HG03175 (cell line): ENCODE measurements at regions not wholly inside any gene's neighbourhood (a gene's known extent, or its start where the extent isn't known, plus 50 kb on each side); places are given as distances from the start of the nearest gene placed in this dataset.

Experiments
- ATAC-seq: cut with Tn5 transposase; IDR thresholded peaks from one replicate; pipeline ENCODE4 v1.9.1; 2021; ENCODE audit warnings: mild to moderate bottlenecking, moderate library complexity; ENCODE audit not compliant: unreplicated experiment

GRCh38 chr6:126603410-126603809 lies 263.5 kb downstream of the CENPW start:
- no peak for ATAC-seq

GRCh38 chr6:126605089-126605488 lies 265.2 kb downstream of the CENPW start:
- no peak for ATAC-seq

DNA sequence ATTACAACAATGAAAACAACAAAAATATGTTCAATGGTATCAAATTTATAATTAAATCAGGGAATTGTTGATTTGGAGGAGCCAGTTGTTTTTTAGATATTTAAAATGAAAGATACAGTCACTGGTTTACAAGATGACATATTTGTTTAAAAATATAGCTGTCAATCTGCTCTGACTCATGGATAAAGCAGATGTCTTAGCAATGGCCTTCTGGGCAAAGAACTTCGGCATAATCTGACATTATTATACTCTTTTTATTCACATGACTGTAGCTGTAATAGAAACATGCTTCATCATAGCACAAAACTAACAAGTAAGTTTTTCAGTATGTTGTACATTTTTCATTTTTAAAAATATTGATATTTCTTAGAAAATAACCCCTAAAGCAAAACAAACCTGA lies 267.4 kb downstream of the CENPW start:
- ATAC-seq = no peak

GRCh38 chr6:126608681-126609080 lies 268.8 kb downstream of the CENPW start:
- no peak for ATAC-seq

GRCh38 chr6:126614642-126615504 lies 275.0 kb downstream of the CENPW start:
- ATAC-seq = peak; percentile 50

DNA sequence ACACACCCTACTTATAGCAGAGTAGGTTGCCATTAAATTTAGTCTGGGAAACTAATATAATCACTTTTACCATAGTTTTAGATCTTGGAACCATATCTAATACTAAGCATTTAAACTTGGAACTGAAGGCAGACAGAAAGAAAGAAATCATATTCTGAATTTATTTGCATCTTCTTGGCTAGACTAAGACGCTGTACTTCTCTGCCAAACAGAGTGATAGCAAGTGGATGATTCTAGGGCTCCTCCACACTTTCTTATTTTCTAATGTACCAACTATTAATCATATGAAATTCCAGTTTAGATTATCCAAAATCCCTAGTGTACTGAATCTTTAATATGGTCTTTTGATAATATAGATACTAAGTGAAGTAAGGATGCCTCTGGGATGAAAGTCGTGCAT lies 277.0 kb downstream of the CENPW start:
- no peak for ATAC-seq

DNA sequence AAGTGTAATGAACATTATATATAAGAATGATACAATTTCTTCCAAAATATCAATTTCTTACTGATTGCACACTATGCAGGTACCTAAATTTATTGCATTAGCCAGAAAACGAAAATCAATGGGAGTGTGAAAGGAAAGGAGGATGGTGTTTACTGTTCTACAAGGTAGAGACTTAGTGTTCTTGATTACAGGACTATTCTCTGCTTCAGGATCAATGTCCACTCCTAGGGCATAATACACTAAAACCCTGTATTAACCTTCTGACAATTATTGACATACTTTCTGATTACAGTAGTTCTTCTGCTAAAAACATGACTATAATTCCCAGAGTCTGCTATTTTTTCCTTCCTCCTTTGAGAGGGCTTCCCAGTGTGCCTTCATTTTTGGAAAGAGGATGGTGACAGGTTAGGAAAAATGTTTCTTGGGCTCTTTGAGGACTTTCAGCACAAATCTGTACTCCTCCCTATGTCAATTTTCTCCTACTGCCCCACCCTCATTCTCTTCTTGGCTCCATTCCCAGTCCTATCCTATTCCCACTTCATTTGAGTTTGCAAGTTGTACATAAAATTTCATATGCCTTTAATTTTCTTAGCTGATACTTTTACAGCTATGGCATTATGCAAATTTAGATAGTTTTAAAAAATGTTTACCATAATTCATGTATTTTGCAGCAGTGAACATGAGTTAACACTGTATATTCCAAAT lies 278.9 kb downstream of the CENPW start:
- no peak for ATAC-seq

GRCh38 chr6:126620719-126621118 lies 280.8 kb downstream of the CENPW start:
- no peak for ATAC-seq

DNA sequence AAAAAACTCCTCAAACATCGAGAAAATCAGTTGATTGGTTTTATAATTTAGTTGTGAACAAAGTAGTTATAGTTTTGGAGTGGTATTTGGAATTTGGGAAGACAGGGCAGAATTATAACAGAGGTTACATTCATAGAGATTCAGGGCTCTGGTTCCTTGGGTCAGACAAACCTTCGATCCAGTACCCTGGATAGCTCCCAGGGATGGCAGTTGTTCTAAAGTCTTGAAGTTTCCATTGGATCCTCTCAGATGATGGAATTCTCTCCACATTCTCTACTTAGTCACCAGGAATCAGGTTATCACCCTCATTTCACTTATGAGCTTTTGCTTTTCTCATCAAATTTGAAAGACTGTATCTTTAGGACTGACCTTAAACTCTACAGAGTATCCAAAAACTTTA lies 285.1 kb downstream of the CENPW start:
- no peak for ATAC-seq

GRCh38 chr6:126628125-126628524 lies 288.2 kb downstream of the CENPW start:
- ATAC-seq = peak; percentile 54

DNA sequence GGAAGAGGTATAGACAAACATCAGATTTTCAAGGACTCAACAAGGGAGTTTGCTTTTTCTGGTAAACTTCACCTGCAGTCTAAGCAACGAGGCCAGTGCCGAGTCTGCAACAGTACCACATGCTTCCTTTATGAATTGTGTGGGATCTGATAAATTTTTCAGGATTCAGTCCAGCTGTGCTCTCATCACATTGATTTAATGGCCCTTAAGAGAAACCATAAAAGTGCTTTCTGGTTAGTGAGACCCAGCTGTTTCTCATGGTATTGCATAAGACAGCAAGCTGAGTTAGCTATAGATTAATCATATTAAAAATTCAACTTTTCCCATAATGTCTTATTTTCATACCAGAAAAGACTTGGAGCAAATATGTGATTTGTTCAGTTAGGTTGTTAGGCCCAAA lies 291.4 kb downstream of the CENPW start:
- no peak for ATAC-seq

DNA sequence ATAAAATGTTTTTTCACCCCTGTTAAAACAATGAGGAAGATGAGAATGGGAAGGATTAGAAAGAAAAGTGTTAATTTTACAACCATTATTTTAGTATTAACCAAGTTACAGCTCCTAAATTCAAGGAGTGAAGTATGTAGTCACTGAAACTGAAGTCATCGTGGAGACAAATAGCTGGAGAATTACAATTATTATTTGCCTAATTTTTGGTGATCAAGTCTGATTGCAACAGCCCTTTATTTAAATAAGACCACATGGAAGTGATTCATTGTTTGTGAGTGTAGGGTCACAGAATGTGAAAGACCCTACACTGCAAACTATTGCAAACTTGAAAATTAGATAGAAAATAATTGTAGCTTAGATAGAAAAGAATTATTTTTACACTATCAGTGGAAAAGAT lies 292.4 kb downstream of the CENPW start:
- ATAC-seq = no peak

- no peak for ATAC-seq
Observed at GRCh38 chr6:126633373-126633772, 293.5 kb downstream of the CENPW start.

GRCh38 chr6:126640356-126640755 lies 300.4 kb downstream of the CENPW start:
- no peak for ATAC-seq

GRCh38 chr6:126640921-126641320 lies 301.0 kb downstream of the CENPW start:
- ATAC-seq = no peak

DNA sequence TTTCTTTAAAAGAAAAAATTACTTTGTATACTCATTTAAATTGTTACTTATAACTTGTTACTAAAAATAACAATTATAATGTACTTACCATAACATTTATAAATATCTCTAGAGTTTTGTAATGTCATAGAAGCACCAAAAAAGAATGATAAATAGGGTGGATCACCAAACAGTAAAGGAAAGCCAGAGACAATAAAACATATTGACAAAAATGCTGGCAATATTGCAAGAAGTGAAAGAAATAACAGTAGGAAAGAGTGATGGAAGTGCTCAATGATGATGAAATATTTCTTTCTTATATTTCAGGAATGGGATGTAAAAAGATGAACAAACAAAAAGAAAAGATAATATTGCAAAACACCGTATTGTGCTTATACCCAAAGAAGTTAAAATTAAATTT lies 301.7 kb downstream of the CENPW start:
- ATAC-seq = no peak

DNA sequence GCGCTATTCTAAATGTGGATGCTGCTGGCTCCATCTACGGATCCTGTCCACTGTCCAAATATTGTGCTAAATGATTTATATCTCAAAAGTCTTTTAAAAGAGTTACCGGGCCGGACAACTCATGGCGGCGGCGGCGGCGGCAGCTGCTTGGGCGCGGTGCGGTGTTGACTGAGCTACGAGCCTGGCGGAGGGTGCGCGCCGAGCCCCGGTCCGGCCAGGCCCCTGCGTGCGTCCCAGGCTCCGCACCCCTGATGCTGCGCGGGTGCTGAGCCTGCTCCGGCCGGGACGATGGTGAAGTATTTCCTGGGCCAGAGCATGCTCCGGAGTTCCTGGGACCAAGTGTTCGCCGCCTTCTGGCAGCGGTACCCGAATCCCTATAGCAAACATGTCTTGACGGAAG lies 303.4 kb downstream of the CENPW start:
- no peak for ATAC-seq

DNA sequence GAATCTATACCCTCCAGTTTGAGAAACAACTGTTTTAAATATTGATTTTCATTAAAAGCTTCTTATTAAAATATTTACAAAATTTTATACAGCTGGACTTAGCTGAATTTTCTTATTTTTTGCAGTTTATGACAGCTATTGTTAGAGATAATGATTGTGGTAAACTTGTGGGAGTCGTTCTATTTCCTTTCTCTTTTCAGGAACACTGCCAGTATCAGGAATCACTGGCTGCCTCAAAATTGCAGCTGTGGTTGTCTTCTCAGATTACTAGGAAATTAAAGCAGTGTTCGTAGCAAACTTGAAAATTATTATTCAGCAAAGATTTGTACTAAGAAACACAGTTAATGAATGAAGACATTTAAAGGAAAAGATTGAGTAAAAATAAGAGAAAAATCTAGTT lies 311.0 kb downstream of the CENPW start:
- no peak for ATAC-seq

- ATAC-seq = no peak
Observed at GRCh38 chr6:126657561-126658175, 317.8 kb downstream of the CENPW start.

GRCh38 chr6:126660376-126660775 lies 320.5 kb downstream of the CENPW start:
- no peak for ATAC-seq

DNA sequence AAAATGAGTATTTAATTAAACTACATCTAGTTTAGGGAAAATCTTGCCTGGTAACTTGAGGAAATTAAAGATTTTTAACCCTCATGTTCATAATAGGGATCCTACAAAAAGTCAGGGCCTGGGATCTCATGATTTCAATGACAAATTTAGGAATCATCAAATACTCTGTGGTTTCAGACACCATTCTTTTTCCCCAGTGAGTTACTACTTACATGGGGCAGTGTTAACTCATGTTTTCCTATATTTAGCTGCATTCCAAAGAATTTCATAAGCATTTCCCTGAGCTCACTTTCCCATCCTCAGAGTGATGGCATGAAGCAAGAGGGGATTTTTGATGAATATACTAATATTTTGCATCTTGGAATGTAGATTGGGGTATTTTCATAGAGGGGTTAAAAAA lies 321.7 kb downstream of the CENPW start:
- no peak for ATAC-seq

DNA sequence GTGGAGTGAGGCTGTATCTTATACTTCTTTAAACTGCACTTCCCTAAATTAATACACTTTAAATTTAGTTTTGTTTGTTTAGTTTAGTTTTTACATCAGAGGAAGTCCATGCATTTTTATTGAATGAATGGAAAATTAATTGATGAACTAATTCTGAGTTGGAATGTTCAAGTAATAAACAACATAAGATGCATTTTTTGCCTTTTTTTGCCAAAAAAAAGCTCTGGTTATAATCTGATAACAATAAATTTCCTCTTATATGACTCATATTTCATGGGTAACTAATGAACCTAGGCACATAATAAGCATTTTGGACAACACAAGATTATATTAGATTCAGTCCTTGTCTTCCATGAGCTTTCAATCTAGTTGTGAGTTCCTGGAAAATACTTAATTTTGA lies 323.1 kb downstream of the CENPW start:
- ATAC-seq = no peak
